Chondrocyte (in vitro differentiated cells): ENCODE measurements at regions not wholly inside any gene's neighbourhood (a gene's known extent, or its start where the extent isn't known, plus 50 kb on each side); places are given as distances from the start of the nearest gene placed in this dataset.

ENCODE experiments used
- DNase-seq: peaks from one replicate; pipeline ENCODE4 v3.0.0; 2021; ENCODE audit warnings: mixed read lengths, low spot score
- H3K27ac Mint-ChIP-seq: one replicate; pipeline ENCODE4 v1.8.0; 2021; ENCODE audit warnings: mild to moderate bottlenecking, moderate library complexity, mixed read lengths; ENCODE audit not compliant: unreplicated experiment
- H3K27me3 Mint-ChIP-seq: 2 replicates; pipeline ENCODE4 v1.8.0; 2021; ENCODE audit warnings: low read depth, mixed read lengths
- H3K36me3 Mint-ChIP-seq: 2 replicates; pipeline ENCODE4 v1.8.0; 2021; ENCODE audit warnings: low read depth, mixed read lengths
- H3K4me1 Mint-ChIP-seq: 2 replicates; pipeline ENCODE4 v1.8.0; 2021; ENCODE audit warnings: low read depth, mild to moderate bottlenecking, mixed read lengths
- H3K4me3 Mint-ChIP-seq: one replicate; pipeline ENCODE4 v1.8.0; 2021; ENCODE audit warnings: mild to moderate bottlenecking, moderate library complexity, mixed read lengths; ENCODE audit not compliant: unreplicated experiment
- H3K9me3 Mint-ChIP-seq: 2 replicates; pipeline ENCODE4 v1.8.0; 2021; ENCODE audit warnings: low read depth, mixed read lengths
- TF ChIP-seq, protein P1 (sequence below): fragments of 200-600 bp; sonication (generic); IDR thresholded peaks from 2 replicates; pipeline ENCODE4 v1.5.0; 2021; ENCODE audit warnings: antibody characterized with exemption, mild to moderate bottlenecking, moderate library complexity

DNA sequence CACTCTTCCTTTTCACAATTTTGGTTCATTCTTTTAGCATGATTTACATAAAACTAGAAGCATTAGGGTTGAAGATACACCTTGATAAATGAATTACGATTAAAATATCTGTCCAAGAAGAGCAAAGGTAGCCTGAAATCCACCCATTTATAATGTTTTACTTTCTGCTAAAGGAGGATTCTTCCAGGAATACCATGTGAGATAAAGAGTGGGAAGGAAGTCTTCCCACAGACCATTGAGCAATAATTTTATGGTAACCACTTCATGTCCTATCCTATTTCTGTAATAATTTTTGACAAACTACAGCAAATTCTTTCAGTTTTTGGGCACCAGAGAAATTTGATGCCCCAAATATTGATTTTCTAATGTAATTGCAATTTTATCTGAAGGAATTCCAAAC, 150.6 kb upstream of the STEAP4 start:
- Mint-ChIP-seq H3K4me1 (no peaks in the 10 kb centered on the region), H3K27me3 (no peaks in the 10 kb centered on the region), H3K9me3 (no peaks in the 10 kb centered on the region), H3K27ac (no peak overlapping the region), H3K36me3 (no peaks in the 10 kb centered on the region), H3K4me3 (no peak overlapping the region)
- TF ChIP-seq, protein P1, sequence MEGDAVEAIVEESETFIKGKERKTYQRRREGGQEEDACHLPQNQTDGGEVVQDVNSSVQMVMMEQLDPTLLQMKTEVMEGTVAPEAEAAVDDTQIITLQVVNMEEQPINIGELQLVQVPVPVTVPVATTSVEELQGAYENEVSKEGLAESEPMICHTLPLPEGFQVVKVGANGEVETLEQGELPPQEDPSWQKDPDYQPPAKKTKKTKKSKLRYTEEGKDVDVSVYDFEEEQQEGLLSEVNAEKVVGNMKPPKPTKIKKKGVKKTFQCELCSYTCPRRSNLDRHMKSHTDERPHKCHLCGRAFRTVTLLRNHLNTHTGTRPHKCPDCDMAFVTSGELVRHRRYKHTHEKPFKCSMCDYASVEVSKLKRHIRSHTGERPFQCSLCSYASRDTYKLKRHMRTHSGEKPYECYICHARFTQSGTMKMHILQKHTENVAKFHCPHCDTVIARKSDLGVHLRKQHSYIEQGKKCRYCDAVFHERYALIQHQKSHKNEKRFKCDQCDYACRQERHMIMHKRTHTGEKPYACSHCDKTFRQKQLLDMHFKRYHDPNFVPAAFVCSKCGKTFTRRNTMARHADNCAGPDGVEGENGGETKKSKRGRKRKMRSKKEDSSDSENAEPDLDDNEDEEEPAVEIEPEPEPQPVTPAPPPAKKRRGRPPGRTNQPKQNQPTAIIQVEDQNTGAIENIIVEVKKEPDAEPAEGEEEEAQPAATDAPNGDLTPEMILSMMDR = no peak
- no peak for DNase-seq

DNA sequence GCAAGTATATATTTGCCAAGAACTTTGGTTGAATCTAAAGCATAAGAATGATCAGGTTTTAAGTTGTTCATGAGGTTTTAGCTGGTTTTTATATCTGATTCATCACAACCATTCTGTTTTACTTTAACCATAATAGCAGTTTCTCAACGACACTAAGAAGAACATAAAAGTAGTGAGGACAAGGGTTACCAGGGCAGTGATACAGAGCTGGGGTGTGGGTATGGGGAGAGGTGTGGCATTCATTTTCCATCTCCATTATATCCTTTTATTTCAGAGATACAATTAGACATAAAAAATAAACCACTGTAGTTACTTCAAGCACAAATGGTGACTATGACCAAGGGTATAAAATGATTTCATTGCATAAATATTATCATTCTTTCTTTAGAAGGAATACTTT, 149.8 kb upstream of the STEAP4 start:
- TF ChIP-seq, protein P1 = no peak
- Mint-ChIP-seq H3K36me3 (no peaks in the 10 kb centered on the region), H3K4me3 (no peak overlapping the region), H3K4me1 (no peaks in the 10 kb centered on the region), H3K9me3 (no peaks in the 10 kb centered on the region), H3K27me3 (no peaks in the 10 kb centered on the region), H3K27ac (no peak overlapping the region)
- DNase-seq = no peak

DNA sequence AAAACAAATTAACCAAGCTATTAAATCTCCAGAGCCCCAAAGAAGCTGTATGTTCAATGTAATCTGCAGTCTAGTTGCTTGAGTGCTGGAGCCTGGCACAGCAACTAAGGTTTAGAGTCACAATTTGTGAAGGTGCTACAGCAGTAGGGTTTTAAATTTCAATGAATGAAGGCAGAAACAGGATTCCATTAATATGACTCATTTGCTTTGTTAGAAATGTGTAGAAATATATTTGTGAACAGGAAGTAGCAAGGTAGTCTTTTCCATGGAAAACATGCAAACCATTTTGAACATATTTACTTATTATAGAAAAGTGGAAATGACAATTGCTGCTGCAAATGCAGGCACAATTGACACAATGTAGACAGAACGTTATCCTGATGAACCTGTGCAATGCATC, 149.0 kb upstream of the STEAP4 start:
- DNase-seq = no peak
- Mint-ChIP-seq H3K4me3 (no peak overlapping the region), H3K9me3 (no peaks in the 10 kb centered on the region), H3K27ac (no peak overlapping the region), H3K36me3 (no peaks in the 10 kb centered on the region), H3K4me1 (no peaks in the 10 kb centered on the region), H3K27me3 (peaks cover 5% of the 10 kb centered on the region)
- TF ChIP-seq, protein P1 = no peak

DNA sequence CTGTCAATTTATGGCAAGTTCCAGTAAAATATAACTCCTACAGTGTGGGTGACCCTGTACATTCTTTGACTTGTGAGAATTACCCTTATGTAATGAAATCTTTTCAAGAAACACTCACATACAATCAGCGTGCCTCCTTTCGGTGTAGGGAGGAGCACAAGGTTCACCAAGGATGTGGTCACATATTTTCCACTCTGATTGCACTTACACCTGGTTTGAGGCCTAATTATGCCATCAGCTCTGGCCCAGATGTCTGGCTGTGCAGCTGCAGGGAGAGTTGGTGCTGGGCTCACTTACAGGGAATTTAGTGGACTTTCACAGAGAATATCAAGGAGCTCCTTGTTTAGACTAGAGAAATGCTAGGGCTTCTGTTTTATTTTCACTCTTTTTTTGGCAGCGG, 146.0 kb upstream of the STEAP4 start:
- no peak for DNase-seq
- peaks cover 5% of the 10 kb centered on the region for H3K27me3 Mint-ChIP-seq
- TF ChIP-seq, protein P1 = no peak
- no peaks in the 10 kb centered on the region for H3K9me3 Mint-ChIP-seq
- H3K27ac Mint-ChIP-seq = no peak overlapping the region
- H3K4me3 Mint-ChIP-seq = no peak overlapping the region
- no peaks in the 10 kb centered on the region for H3K4me1 Mint-ChIP-seq
- H3K36me3 Mint-ChIP-seq = no peaks in the 10 kb centered on the region

DNA sequence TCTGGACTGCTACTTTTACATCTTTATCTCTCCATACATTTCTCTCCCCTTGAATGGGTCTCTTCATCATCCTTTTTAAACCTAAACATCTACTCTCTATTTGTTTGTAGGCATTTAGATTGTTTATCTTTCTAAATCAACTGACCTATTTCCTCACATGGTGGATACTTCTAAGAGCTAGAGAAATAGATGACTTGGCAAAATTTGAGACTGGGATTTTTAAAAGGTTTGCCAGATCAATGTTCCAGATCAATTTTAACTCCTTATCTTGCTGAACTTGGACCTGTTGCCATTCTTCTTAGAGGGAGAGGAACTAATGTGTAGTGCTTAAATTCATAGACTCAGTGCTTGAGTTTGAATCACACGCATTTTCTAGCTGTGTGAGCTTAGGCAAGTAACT, 144.2 kb upstream of the STEAP4 start:
- no peak overlapping the region for H3K27ac Mint-ChIP-seq
- no peak for DNase-seq
- H3K9me3 Mint-ChIP-seq = no peaks in the 10 kb centered on the region
- H3K4me3 Mint-ChIP-seq = no peak overlapping the region
- H3K4me1 Mint-ChIP-seq = no peaks in the 10 kb centered on the region
- TF ChIP-seq, protein P1 = no peak
- no peaks in the 10 kb centered on the region for H3K36me3 Mint-ChIP-seq
- H3K27me3 Mint-ChIP-seq = peaks cover 5% of the 10 kb centered on the region
